OCI-LY3 (cell line): ENCODE measurements at regions not wholly inside any gene's neighbourhood (a gene's known extent, or its start where the extent isn't known, plus 50 kb on each side); places are given as distances from the start of the nearest gene placed in this dataset.

Source experiments
- H2AFZ ChIP-seq: fragments of 200-600, 300-600 bp; shearing (Covaris generic); 2 replicates; pipeline ENCODE4 v1.6.0; 2014; ENCODE audit warnings: antibody characterized with exemption, low read depth, low read length
- H3K27ac ChIP-seq: fragments of 200-600, 300-600 bp; sonication (generic); 2 replicates; pipeline ENCODE4 v1.5.1; 2014; ENCODE audit warnings: mild to moderate bottlenecking, low read length, moderate library complexity, mixed read lengths
- H3K27me3 ChIP-seq: fragments of 200-600, 300-600 bp; sonication (generic); 2 replicates; pipeline ENCODE4 v1.6.1; 2014; ENCODE audit warnings: low read depth, low read length, mixed read lengths
- H3K36me3 ChIP-seq: fragments of 200-600, 300-600 bp; sonication (generic); replicated peaks from 2 replicates; pipeline ENCODE3; 2014; ENCODE audit warnings: low read depth, low read length, mixed read lengths
- H3K4me1 ChIP-seq: fragments of 300-600, 200-600 bp; sonication (generic); 2 replicates; pipeline ENCODE4 v1.6.1; 2014; ENCODE audit warnings: low read length, mixed read lengths
- H3K4me2 ChIP-seq: fragments of 200-600, 300-600 bp; sonication (generic); 2 replicates; pipeline ENCODE4 v1.6.1; 2014; ENCODE audit warnings: low read length, mixed read lengths
- H3K4me3 ChIP-seq: fragments of 300-600, 200-600 bp; sonication (generic); 2 replicates; pipeline ENCODE4 v1.5.1; 2014; ENCODE audit warnings: antibody characterized with exemption, mild to moderate bottlenecking, low read length, moderate library complexity
- H3K79me2 ChIP-seq: fragments of 300-600, 200-600 bp; shearing (Covaris generic); 2 replicates; pipeline ENCODE4 v1.6.1; 2014; ENCODE audit warnings: mild to moderate bottlenecking, low read length, mixed read lengths
- H3K9ac ChIP-seq: fragments of 300-600, 200-600 bp; shearing (Covaris generic); 2 replicates; pipeline ENCODE4 v1.6.0; 2014; ENCODE audit warnings: mild to moderate bottlenecking, low read length, moderate library complexity
- H3K9me3 ChIP-seq: fragments of 200-600, 300-600 bp; shearing (Covaris generic); 2 replicates; pipeline ENCODE4 v1.6.1; 2014; ENCODE audit warnings: low read length, mixed read lengths; ENCODE audit not compliant: insufficient read depth
- H4K20me1 ChIP-seq: fragments of 200-600, 300-600 bp; sonication (generic); 2 replicates; pipeline ENCODE4 v1.6.1; 2016; ENCODE audit warnings: low read length, mixed read lengths; ENCODE audit not compliant: insufficient read depth
- EZH2phosphoT487 ChIP-seq: fragments of 200-600 bp; shearing (Covaris generic); IDR thresholded peaks from 2 replicates; pipeline ENCODE4 v1.6.1; 2018; ENCODE audit warnings: antibody characterized with exemption, mixed run types, low read depth
- TF ChIP-seq, protein P1 (sequence below): fragments of 200-600, 300-600 bp; sonication (generic); IDR thresholded peaks from 2 replicates; pipeline ENCODE4 v1.5.1; 2014; ENCODE audit warnings: antibody characterized with exemption, low read length, low read depth

DNA sequence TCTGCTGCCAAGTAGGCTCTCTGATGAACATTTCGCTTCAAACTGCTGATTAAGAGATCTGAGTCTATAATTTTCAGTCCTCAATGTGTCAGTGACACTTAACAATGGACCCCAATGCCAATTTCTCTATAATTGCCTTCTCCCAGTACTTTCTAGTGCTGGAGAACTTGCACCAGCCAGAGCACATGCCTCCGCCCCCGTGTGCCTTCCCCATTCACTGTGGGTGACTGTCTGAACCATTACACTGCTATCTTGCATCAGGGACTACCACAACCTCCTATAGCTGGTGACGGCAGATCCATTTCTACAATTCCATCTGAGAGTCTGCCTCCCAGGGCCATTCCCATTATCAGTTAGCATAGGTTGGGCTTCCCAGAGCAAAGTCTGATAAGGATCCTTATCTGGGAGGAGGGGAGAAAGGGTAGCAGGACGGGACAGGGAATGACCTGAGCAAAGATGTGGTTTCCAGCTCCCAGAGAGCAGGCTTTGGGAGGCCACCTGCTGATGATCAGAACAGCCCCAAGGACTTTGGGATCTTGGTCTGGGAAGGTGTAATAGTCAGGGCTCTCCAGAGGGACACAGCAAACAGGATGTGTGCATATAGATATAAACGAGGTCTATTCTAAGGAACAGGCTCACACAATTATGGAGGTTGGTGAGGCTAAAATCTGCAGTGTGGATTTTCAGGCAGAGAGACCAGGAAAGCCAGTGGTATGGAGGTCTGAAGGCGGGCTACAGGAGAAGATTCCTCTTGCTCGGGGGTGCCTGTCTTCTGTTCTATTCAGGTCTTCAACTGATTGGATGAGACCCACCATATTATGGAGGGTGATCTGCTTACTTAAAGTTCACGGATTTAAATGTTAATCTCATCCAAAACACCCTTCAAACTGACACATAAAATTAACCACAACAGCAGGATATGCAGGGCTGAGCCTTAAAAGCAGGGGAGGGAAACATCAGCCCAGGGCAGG is 238.2 kb downstream of the PTPRU start:
- H3K4me2 ChIP-seq = no peak overlapping the region
- no peak overlapping the region for H3K27ac ChIP-seq
- no peaks in the 10 kb centered on the region for H3K36me3 ChIP-seq

DNA sequence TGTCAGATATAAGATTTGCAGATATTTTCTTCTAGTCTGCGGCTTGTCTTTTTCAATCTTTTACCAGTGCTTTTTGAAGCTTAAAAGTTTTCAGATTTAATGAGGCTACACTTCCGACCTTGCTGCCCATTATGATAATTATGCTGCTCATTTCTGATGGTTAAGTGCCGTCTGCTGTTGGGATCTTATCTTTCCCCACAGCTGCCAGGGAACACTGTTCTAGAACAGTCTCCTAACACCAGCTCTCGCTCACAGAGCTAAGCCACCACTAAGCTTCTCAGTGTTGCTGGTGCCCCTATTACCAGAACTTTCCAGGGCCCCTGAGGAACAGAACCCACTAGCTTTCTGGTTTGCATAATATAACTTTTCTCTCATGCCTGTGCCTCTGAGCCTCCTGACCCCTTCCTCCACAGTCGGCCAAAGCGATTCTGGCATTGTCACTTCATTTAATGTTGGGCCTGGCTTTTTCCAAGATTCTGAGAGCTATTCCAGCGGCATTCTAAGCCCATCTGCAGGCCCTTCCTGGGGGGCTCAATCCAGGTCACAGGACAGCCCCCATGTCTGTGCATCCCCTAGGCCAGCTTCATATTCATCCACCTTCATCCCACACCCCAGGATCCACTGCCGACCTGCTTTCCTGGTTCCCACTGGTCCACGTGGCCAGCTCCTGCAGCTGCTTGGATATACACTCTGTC is 237.0 kb downstream of the PTPRU start:
- no peaks in the 10 kb centered on the region for H3K9me3 ChIP-seq
- H3K4me1 ChIP-seq = no peaks in the 10 kb centered on the region
- H3K27me3 ChIP-seq = no peaks in the 10 kb centered on the region; the same call in none of the 2 replicates
- H3K4me3 ChIP-seq = no peak overlapping the region
- H3K79me2 ChIP-seq = no peaks in the 10 kb centered on the region
- no peaks in the 10 kb centered on the region for H4K20me1 ChIP-seq
- H3K36me3 ChIP-seq = no peaks in the 10 kb centered on the region
- no peak overlapping the region for H3K9ac ChIP-seq
- H3K4me2 ChIP-seq = no peak overlapping the region
- TF ChIP-seq, protein P1, sequence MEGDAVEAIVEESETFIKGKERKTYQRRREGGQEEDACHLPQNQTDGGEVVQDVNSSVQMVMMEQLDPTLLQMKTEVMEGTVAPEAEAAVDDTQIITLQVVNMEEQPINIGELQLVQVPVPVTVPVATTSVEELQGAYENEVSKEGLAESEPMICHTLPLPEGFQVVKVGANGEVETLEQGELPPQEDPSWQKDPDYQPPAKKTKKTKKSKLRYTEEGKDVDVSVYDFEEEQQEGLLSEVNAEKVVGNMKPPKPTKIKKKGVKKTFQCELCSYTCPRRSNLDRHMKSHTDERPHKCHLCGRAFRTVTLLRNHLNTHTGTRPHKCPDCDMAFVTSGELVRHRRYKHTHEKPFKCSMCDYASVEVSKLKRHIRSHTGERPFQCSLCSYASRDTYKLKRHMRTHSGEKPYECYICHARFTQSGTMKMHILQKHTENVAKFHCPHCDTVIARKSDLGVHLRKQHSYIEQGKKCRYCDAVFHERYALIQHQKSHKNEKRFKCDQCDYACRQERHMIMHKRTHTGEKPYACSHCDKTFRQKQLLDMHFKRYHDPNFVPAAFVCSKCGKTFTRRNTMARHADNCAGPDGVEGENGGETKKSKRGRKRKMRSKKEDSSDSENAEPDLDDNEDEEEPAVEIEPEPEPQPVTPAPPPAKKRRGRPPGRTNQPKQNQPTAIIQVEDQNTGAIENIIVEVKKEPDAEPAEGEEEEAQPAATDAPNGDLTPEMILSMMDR = no peak
- no peak for TF ChIP-seq EZH2phosphoT487
- H2AFZ ChIP-seq = no peak overlapping the region
- no peak overlapping the region for H3K27ac ChIP-seq

More for the DNA sequence above, 238.2 kb downstream of the PTPRU start:
- no peaks in the 10 kb centered on the region for H3K9me3 ChIP-seq
- TF ChIP-seq, protein P1 = no peak
- TF ChIP-seq EZH2phosphoT487 = no peak
- no peaks in the 10 kb centered on the region for H3K79me2 ChIP-seq
- H3K9ac ChIP-seq = no peak overlapping the region
- no peaks in the 10 kb centered on the region for H4K20me1 ChIP-seq
- no peaks in the 10 kb centered on the region; the same call in none of the 2 replicates for H3K27me3 ChIP-seq
- no peaks in the 10 kb centered on the region for H3K4me1 ChIP-seq
- no peak overlapping the region for H2AFZ ChIP-seq
- H3K4me3 ChIP-seq = no peak overlapping the region

DNA sequence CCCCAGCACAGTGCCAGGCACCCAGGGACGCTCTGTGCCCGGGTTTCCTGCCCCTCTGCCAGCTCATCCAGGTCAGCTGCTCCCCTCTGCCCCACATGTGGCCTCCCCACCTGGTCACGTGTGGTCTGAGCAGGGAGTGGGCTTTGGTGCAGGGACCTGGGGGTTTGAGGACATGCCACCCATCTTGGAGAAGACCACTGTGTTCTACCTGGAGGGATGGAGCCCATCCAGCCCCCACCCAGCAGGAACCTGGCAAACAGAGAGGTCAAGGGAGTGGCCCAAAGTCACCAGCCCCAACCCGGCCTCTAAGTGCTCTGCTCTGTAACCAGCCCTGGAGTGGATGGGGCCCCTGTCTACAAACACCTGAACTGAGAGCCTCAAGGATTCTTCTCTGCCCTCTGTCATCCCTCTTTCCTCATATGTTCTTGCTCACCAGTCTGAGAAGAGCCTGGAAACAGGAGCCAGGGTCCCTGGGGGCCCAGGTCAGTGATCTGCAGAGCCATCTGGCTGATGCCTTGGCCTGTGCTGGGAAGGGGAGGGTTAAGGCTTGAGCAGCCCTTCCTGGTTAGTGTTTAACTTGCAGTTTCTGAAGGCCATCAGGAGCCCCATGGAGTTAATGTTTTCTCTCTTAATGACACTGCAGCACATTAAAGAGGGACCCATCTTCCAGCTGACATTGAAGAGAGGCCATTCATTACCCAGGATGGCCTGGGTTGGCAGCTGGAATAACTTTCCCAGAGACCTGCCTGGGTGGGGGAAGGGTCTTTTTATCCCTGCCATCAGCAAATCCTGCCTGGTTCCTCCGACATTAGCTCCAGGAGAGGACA is 235.4 kb downstream of the PTPRU start:
- Histone ChIP-seq H3K4me2 (no peak overlapping the region), H3K4me3 (no peak overlapping the region), H3K27me3 (no peaks in the 10 kb centered on the region; the same call in none of the 2 replicates), H2AFZ (no peak overlapping the region), H3K27ac (no peak overlapping the region), H3K36me3 (no peaks in the 10 kb centered on the region), H3K9ac (no peak overlapping the region), H3K79me2 (no peaks in the 10 kb centered on the region), H3K9me3 (no peaks in the 10 kb centered on the region), H4K20me1 (no peaks in the 10 kb centered on the region), H3K4me1 (no peaks in the 10 kb centered on the region)
- TF ChIP-seq, protein P1 = no peak
- no peak for TF ChIP-seq EZH2phosphoT487
